ENCODE measurements at regions not wholly inside any gene's neighbourhood (a gene's known extent, or its start where the extent isn't known, plus 50 kb on each side); places are given as distances from the start of the nearest gene placed in this dataset.
"Not testable (repeated sequence)": the region's sequence is repeated elsewhere in the genome, so short reads cannot be mapped to it uniquely, and the experiment has no call there.

DNA sequence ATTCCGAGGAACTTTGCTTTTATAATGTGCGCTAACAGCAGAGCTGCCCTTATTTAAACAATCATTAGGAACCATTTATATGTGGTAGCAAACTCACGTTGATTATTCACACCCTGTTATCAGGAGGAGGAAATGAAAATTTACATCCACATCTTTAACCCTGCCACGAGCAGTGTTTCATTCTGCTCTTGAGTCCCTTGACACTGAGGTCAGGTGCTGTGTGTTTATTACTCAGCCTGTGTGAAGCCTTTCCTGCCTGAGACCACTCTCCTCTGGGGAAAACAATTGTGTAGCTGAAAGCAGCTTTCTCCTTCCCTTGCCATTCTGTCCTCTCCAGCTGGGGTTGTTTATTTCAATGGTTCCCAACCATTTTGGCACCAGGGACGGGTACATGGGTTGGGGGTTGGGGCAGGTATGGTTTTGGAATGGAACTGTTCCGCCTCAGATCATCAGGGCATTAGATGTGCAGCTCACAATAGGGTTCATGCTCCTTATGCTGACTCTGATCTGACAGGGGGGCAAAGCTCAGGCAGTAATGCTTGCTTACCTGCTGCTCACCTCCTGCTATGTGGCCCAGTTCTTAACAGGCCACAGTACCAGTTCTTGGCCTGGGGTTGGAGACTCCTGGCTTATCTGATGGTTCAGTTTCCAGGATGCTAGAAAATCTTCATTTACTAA lies 651.1 kb downstream of the TDRD15 start:
- no peaks in the 10 kb centered on the region for H3K27me3 ChIP-seq (ENCODE audit: control insufficient read depth, insufficient read depth, low read length)
- TF ChIP-seq, protein P1, sequence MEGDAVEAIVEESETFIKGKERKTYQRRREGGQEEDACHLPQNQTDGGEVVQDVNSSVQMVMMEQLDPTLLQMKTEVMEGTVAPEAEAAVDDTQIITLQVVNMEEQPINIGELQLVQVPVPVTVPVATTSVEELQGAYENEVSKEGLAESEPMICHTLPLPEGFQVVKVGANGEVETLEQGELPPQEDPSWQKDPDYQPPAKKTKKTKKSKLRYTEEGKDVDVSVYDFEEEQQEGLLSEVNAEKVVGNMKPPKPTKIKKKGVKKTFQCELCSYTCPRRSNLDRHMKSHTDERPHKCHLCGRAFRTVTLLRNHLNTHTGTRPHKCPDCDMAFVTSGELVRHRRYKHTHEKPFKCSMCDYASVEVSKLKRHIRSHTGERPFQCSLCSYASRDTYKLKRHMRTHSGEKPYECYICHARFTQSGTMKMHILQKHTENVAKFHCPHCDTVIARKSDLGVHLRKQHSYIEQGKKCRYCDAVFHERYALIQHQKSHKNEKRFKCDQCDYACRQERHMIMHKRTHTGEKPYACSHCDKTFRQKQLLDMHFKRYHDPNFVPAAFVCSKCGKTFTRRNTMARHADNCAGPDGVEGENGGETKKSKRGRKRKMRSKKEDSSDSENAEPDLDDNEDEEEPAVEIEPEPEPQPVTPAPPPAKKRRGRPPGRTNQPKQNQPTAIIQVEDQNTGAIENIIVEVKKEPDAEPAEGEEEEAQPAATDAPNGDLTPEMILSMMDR (IDR thresholded peaks at IDR 0.05), result no peak

DNA sequence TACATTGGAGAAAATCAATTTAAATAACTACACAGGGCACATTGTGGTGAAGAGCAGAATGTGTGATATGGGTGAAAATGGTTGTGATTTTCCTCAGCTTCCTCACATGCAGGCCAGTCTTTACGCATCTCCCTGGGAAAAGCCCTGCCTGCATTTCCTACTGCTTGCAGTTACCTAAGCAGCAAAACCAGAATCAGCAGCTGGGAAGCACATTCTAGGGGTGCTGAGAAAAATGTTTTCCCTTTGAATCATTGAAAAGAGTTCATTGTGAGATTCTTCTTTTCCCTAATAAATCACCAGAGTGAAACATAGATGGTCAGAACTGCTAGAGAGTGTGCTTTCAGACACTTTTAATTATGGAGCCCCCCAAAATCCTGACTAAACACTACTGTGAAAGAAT lies 656.0 kb downstream of the TDRD15 start:
- H3K27me3 ChIP-seq (ENCODE audit: control insufficient read depth, insufficient read depth, low read length), result no peaks in the 10 kb centered on the region
- TF ChIP-seq, protein P1 (IDR thresholded peaks at IDR 0.05), result no peak
- H3K27ac ChIP-seq, result no peak overlapping the region
- no peak overlapping the region for H3K9ac ChIP-seq
- H3K4me3 ChIP-seq (ENCODE audit: low read depth, low read length), result no peak overlapping the region
- no peaks in the 10 kb centered on the region for H3K4me1 ChIP-seq
- H3K36me3 ChIP-seq (ENCODE audit: control insufficient read depth, insufficient read depth, low read length), result no peaks in the 10 kb centered on the region
- no peak overlapping the region for H2AFZ ChIP-seq
- H3K9me3 ChIP-seq (ENCODE audit: control insufficient read depth, low read length), result no peaks in the 10 kb centered on the region
- no peaks in the 10 kb centered on the region for H3K79me2 ChIP-seq
- H3K4me2 ChIP-seq (ENCODE audit: low read length), result no peak overlapping the region

More for the DNA sequence above, 651.1 kb downstream of the TDRD15 start:
- Histone ChIP-seq H3K36me3 (ENCODE audit: control insufficient read depth, insufficient read depth, low read length) (no peaks in the 10 kb centered on the region), H3K4me3 (ENCODE audit: low read depth, low read length) (no peak overlapping the region), H3K79me2 (no peaks in the 10 kb centered on the region), H3K4me2 (ENCODE audit: low read length) (no peak overlapping the region), H3K27ac (no peak overlapping the region), H3K9me3 (ENCODE audit: control insufficient read depth, low read length) (no peaks in the 10 kb centered on the region), H3K9ac (no peak overlapping the region), H3K4me1 (no peaks in the 10 kb centered on the region), H2AFZ (no peak overlapping the region)

DNA sequence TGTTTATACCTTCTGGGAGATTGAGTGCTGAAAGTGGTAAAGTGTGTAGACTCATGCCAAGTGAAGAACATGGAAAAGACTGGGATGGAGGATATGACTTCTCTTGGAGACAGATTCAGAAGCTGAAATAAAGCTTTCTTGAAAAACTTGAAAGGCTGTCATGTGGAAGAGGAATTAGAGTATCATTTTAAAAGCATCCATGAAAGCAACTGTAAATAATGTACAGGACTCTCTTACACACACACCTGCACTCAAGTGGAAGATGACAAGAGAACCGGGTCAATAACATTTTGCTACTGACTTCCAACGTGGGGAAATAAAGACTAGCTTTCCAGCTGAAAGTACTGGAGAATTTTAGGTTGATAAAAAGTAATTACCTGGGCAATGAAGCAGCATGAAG lies 658.2 kb downstream of the TDRD15 start:
- H3K36me3 ChIP-seq (ENCODE audit: control insufficient read depth, insufficient read depth, low read length), result no peaks in the 10 kb centered on the region
- no peak overlapping the region for H2AFZ ChIP-seq
- H3K4me2 ChIP-seq (ENCODE audit: low read length), result no peak overlapping the region
- H3K27ac ChIP-seq, result no peak overlapping the region
- H3K27me3 ChIP-seq (ENCODE audit: control insufficient read depth, insufficient read depth, low read length), result no peaks in the 10 kb centered on the region
- TF ChIP-seq, protein P1 (IDR thresholded peaks at IDR 0.05), result no peak
- H3K9ac ChIP-seq, result no peak overlapping the region
- H3K79me2 ChIP-seq, result no peaks in the 10 kb centered on the region
- no peaks in the 10 kb centered on the region for H3K9me3 ChIP-seq (ENCODE audit: control insufficient read depth, low read length)
- H3K4me3 ChIP-seq (ENCODE audit: low read depth, low read length), result no peak overlapping the region
- H3K4me1 ChIP-seq, result no peaks in the 10 kb centered on the region

DNA sequence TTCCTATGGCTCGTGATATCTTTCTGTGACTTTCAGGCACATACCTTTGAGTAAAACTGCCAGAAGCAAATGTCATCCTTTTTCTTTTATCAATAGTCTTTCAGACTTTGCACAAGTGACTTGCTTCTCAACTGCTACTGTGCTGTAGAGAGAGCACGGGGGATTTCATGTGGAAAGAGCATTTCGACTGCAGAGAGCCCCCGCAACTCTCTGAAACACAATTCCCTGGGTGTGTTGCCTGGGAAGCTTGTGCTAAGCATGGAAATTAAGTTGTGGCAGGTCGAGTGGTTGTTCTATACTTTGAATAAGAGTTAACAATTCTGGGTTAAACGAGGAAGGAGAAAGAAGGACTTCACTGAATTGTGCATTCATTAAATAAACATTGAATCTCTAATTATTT lies 659.1 kb downstream of the TDRD15 start:
- no peaks in the 10 kb centered on the region for H3K36me3 ChIP-seq (ENCODE audit: control insufficient read depth, insufficient read depth, low read length)
- no peaks in the 10 kb centered on the region for H3K79me2 ChIP-seq
- H2AFZ ChIP-seq, result no peak overlapping the region
- H3K4me1 ChIP-seq, result no peaks in the 10 kb centered on the region
- H3K4me2 ChIP-seq (ENCODE audit: low read length), result no peak overlapping the region
- TF ChIP-seq, protein P1 (IDR thresholded peaks at IDR 0.05), result no peak
- H3K27ac ChIP-seq, result no peak overlapping the region
- H3K27me3 ChIP-seq (ENCODE audit: control insufficient read depth, insufficient read depth, low read length), result no peaks in the 10 kb centered on the region
- H3K9me3 ChIP-seq (ENCODE audit: control insufficient read depth, low read length), result no peaks in the 10 kb centered on the region
- H3K9ac ChIP-seq, result no peak overlapping the region
- H3K4me3 ChIP-seq (ENCODE audit: low read depth, low read length), result no peak overlapping the region

DNA sequence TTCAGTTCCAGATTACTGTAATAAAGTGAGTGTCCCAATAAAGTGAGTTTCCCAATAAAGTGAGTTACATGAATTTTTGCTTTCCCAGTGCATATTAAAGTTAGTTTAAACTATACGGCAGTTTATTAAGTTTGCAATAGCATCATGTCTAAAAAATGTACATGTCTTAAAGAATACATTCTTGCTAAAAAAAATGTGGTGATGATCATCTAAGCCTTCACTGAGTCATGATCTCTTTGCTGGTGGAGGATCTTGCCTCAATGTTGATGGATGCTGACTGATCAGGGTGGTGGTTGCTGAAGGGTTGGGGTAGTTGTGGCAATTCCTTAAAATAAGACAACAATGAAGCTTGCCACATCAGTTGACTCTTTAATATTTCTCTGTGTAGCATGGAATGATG lies 664.2 kb downstream of the TDRD15 start:
- Histone ChIP-seq H3K4me1 (no peaks in the 10 kb centered on the region), H3K27ac (no peak overlapping the region), H3K4me2 (ENCODE audit: low read length) (no peak overlapping the region), H3K9me3 (ENCODE audit: control insufficient read depth, low read length) (no peaks in the 10 kb centered on the region), H3K36me3 (ENCODE audit: control insufficient read depth, insufficient read depth, low read length) (no peaks in the 10 kb centered on the region), H2AFZ (no peak overlapping the region), H3K4me3 (ENCODE audit: low read depth, low read length) (no peak overlapping the region), H3K9ac (no peak overlapping the region), H3K79me2 (no peaks in the 10 kb centered on the region), H3K27me3 (ENCODE audit: control insufficient read depth, insufficient read depth, low read length) (no peaks in the 10 kb centered on the region)
- TF ChIP-seq, protein P1 (IDR thresholded peaks at IDR 0.05), result no peak

DNA sequence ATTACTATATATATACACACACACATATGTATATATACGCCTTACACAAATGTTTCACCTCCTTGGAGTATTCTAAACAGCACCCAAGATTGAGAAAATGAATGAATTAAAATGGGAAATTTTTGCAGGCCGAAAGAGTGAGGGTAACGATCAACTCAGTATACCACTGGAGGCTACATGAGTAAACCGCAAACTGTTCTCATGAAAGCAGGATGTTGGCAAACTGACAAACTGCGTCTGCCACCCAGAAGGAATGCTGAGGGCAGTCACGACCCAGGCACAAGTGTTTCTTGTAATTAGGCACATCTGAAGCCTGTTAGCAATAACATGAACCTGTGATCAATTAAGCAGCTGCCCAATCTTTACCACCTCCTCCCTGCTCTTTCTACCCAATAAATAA lies 666.5 kb downstream of the TDRD15 start:
- H3K27me3 ChIP-seq (ENCODE audit: control insufficient read depth, insufficient read depth, low read length); H3K4me3 ChIP-seq (ENCODE audit: low read depth, low read length); H3K36me3 ChIP-seq (ENCODE audit: control insufficient read depth, insufficient read depth, low read length); H3K9ac ChIP-seq; H3K27ac ChIP-seq; H3K4me1 ChIP-seq; H3K4me2 ChIP-seq (ENCODE audit: low read length); H3K79me2 ChIP-seq; H2AFZ ChIP-seq; H3K9me3 ChIP-seq (ENCODE audit: control insufficient read depth, low read length): not testable (repeated sequence)

All from parathyroid adenoma (tissue), 2 donors.